ENCODE measurements at regions not wholly inside any gene's neighbourhood (a gene's known extent, or its start where the extent isn't known, plus 50 kb on each side); places are given as distances from the start of the nearest gene placed in this dataset.

GRCh38 chr2:194327196-194327888 is 1329.7 kb upstream of the SLC39A10 start:
- TF ChIP-seq TEAD2 (CRISPR knock-in tag; IDR thresholded peaks at IDR 0.05): no peak
- no peak for TF ChIP-seq MYNN (CRISPR knock-in tag; IDR thresholded peaks at IDR 0.05; ENCODE audit: low read depth)
- no peak for TF ChIP-seq ZNF556 (CRISPR knock-in tag; IDR thresholded peaks at IDR 0.05; ENCODE audit: borderline replicate concordance)
- TF ChIP-seq HOMEZ (CRISPR knock-in tag; IDR thresholded peaks at IDR 0.05; ENCODE audit: low read depth): no peak
- TF ChIP-seq IRF1 (CRISPR knock-in tag; IDR thresholded peaks at IDR 0.05; ENCODE audit: low read depth): no peak
- TF ChIP-seq CTCF (CRISPR knock-in tag; IDR thresholded peaks at IDR 0.05): no peak
- no peak for TF ChIP-seq FOXA3 (CRISPR knock-in tag; IDR thresholded peaks at IDR 0.05)
- TF ChIP-seq HMG20A (CRISPR knock-in tag; IDR thresholded peaks at IDR 0.05; ENCODE audit: borderline replicate concordance): no peak
- TF ChIP-seq ZNF33B (CRISPR knock-in tag; IDR thresholded peaks at IDR 0.05): no peak
